ENCODE measurements at regions not wholly inside any gene's neighbourhood (a gene's known extent, or its start where the extent isn't known, plus 50 kb on each side); places are given as distances from the start of the nearest gene placed in this dataset.

DNA sequence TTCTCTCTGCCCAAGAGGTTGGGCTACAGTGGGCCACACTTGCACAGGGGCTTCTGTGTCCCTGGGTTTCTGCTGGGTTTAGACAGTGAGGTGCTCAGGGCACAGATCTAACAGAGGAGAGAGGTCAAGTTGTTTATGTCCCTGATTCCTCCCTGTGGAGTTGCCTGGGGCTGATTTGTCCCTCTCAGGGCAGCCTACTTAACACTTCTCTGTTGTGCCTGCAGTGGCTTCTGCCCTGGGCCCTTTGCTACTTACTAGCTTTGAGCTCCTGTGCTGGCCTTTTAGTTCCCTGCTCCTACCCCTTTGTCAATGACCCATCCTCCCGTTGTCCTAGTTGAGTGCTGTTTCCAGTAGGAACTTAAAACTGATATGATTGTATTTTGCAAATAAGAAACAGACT lies 114.0 kb upstream of the RGMA start:
- ChIA-PET POLR2A (ENCODE audit: low non-redundant PET) (no interaction called here), CTCF (no interaction called here)
- H3K27ac ChIP-seq, result no peak overlapping the region
- TF ChIP-seq, protein P1, sequence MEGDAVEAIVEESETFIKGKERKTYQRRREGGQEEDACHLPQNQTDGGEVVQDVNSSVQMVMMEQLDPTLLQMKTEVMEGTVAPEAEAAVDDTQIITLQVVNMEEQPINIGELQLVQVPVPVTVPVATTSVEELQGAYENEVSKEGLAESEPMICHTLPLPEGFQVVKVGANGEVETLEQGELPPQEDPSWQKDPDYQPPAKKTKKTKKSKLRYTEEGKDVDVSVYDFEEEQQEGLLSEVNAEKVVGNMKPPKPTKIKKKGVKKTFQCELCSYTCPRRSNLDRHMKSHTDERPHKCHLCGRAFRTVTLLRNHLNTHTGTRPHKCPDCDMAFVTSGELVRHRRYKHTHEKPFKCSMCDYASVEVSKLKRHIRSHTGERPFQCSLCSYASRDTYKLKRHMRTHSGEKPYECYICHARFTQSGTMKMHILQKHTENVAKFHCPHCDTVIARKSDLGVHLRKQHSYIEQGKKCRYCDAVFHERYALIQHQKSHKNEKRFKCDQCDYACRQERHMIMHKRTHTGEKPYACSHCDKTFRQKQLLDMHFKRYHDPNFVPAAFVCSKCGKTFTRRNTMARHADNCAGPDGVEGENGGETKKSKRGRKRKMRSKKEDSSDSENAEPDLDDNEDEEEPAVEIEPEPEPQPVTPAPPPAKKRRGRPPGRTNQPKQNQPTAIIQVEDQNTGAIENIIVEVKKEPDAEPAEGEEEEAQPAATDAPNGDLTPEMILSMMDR (conservative IDR thresholded peaks at IDR 0.05; ENCODE audit: low read depth), result no peak
- DNase-seq (ENCODE audit: low spot score), result no peak

DNA sequence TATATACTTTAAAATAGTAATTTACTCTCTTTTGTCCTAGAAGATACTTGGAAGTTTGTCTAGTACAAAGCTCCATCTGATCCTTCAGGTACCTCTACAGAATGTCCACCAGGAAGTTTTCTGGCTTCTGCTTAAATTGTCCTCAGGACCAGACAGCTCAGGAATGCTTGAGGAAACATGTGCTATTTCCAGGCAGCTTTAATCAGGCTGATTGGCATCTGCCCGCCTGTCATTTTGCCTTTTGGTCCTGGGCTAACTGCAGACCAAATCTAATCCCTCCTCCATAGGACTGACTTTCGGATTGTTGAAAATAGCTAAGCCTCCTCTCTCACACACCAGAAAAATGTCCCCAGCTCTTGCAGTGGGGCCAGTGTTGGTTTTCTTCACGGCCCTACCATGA lies 113.4 kb upstream of the RGMA start:
- ChIA-PET CTCF (no interaction called here), POLR2A (ENCODE audit: low non-redundant PET) (no interaction called here)
- TF ChIP-seq, protein P1 (conservative IDR thresholded peaks at IDR 0.05; ENCODE audit: low read depth), result no peak
- no peak overlapping the region for H3K27ac ChIP-seq
- DNase-seq (ENCODE audit: low spot score), result no peak

DNA sequence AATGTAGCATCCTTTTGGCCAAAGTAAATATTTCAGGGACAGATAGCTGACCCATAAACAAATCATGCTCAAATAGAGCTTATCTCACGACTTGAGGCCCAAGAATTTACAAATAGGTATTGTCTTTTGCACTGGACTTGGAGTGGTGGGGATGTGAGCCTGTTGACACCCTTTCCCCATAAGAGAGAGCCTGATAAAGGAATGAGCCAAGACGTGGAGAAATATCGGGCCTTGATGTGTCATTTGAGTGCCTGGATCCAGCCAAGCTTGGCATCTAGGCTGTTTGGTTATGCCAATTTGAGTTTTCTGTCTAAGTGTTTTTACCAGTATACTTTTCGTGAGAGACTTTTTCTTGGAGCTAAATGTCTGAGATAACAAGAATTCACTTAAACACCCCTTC lies 112.9 kb upstream of the RGMA start:
- TF ChIP-seq, protein P1 (conservative IDR thresholded peaks at IDR 0.05; ENCODE audit: low read depth), result no peak
- H3K27ac ChIP-seq, result no peak overlapping the region
- DNase-seq (ENCODE audit: low spot score), result no peak
- POLR2A ChIA-PET (ENCODE audit: low non-redundant PET), result no interaction called here
- CTCF ChIA-PET, result interaction anchor here (0.7 kb wide), 1 partner anchor 107 kb away, joined by 3 read pairs; no protein-coding TSS in a partner anchor

DNA sequence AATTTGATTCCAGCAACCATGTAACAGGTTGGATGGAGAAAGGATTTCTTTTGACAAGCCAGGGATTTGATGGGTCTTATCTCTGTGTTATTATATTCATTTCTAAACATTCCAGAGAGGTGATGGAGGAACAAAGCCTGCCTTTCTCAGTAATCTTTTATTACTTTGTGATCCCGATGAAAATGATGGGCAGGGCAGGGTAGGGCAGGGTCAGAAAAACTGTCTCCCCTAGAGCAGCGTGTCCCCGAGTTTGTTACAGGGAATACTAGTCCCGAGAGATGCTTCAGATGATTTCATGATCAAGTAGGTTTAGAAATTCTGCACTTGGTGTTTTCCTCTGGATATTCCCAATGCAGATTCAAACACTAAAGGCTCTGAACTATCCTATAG lies 111.8 kb upstream of the RGMA start:
- ChIA-PET POLR2A (ENCODE audit: low non-redundant PET) (no interaction called here), CTCF (interaction anchor here (0.6 kb wide), 1 partner anchor 21 kb away, joined by 3 read pairs; no protein-coding TSS in a partner anchor)
- no peak overlapping the region for H3K27ac ChIP-seq
- DNase-seq (ENCODE audit: low spot score), result no peak
- TF ChIP-seq, protein P1 (conservative IDR thresholded peaks at IDR 0.05; ENCODE audit: low read depth), result no peak

DNA sequence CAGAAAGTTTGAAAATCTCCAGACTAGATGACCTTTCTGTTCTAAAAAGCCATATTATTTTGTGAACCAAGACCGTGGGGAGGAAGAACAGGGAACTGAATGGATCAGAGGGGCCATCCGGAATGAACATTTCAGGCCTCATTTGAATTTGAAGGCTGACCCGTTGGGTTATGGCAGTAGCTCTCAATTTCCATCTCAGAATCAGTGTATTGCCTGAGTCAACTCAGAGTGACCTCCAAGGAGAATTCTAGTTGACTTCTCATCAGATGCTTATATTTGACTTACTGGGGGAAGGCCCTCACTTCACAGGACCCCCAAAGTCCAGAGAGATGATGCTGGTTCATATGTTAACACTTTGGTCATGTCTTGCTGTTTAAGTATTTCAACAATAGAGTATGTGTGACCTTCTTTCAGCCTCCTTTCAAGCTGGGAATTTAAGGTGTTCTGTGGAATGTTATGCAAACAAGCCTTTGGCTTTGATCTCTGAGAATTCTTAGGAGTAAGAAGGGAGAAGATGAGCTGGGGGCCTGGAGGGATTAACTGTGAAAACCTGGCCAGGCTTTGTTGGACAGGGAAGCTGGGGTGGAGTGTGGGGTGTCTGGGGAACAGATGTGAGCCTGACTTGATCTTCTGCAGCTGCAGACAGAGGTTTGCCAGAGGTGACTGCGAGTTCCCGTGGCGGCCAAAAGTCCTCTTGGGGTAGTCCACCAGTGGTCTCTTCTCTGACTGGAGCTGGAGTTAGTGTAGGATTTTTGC lies 111.2 kb upstream of the RGMA start:
- CTCF ChIA-PET, result no interaction called here
- POLR2A ChIA-PET (ENCODE audit: low non-redundant PET), result no interaction called here
- no peak for DNase-seq (ENCODE audit: low spot score)
- no peak overlapping the region for H3K27ac ChIP-seq
- TF ChIP-seq, protein P1 (conservative IDR thresholded peaks at IDR 0.05; ENCODE audit: low read depth), result no peak

DNA sequence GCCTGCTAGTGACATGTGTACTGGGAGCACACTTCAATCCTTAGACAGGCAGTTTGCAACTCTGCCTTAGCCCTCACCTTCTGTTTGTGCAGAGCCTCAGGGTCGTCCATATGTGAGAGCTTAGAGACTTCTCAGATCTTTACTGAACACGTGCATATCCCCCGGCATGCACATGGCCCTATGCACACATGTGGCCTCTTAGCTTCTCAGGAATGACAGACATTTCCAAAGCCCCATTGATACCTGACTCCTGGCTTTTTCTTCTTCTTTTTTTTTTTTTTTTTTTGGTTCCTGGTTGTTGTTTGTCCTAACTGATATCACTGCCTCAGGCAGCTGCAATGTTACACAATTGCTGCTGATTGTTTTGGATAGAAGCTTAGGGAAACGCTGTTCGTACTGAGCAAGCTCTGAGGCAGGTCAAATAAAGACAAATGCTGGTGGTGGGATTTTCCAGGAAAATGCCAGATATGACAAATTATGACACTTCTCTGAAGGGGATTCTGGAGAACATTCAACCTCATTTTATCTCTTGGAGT lies 107.2 kb upstream of the RGMA start:
- TF ChIP-seq, protein P1 (conservative IDR thresholded peaks at IDR 0.05; ENCODE audit: low read depth), result no peak
- no peak overlapping the region for H3K27ac ChIP-seq
- ChIA-PET POLR2A (ENCODE audit: low non-redundant PET) (no interaction called here), CTCF (interaction anchor here (0.6 kb wide), 1 partner anchor 33 kb away, joined by 7 read pairs; no protein-coding TSS in a partner anchor)
- DNase-seq (ENCODE audit: low spot score), result no peak

Data from RWPE1 (cell line).